Activated naive CD8-positive, alpha-beta T cell treated with anti-CD3 and anti-CD28 coated beads, Interleukin-2, amount 50 U/mL, for 24 hours (primary cell): ENCODE measurements at regions not wholly inside any gene's neighbourhood (a gene's known extent, or its start where the extent isn't known, plus 50 kb on each side); places are given as distances from the start of the nearest gene placed in this dataset.
A peak's percentile ranks its signal among the peaks of the same experiment; 100 is the strongest.

ENCODE experiments used
- ATAC-seq: fragments of 150-1000 bp; cut with Tn5 transposase; one replicate; pipeline ENCODE4 v1.10.0; 2021
- DNase-seq: peaks from one replicate; pipeline ENCODE4 v3.0.0; 2021
- H3K27ac Mint-ChIP-seq: one replicate; pipeline ENCODE4 v1.8.0; 2021; ENCODE audit warnings: mild to moderate bottlenecking, mixed read lengths
- H3K27me3 Mint-ChIP-seq: one replicate; pipeline ENCODE4 v1.8.0; 2021; ENCODE audit warnings: mixed read lengths
- H3K36me3 Mint-ChIP-seq: one replicate; pipeline ENCODE4 v1.8.0; 2021; ENCODE audit warnings: low read depth, mixed read lengths
- H3K4me1 Mint-ChIP-seq: one replicate; pipeline ENCODE4 v1.8.0; 2021; ENCODE audit warnings: mixed read lengths
- H3K4me3 Mint-ChIP-seq: one replicate; pipeline ENCODE4 v1.8.0; 2021; ENCODE audit warnings: mild to moderate bottlenecking, moderate library complexity, mixed read lengths
- H3K9me3 Mint-ChIP-seq: one replicate; pipeline ENCODE4 v1.8.0; 2021; ENCODE audit warnings: mixed read lengths

DNA sequence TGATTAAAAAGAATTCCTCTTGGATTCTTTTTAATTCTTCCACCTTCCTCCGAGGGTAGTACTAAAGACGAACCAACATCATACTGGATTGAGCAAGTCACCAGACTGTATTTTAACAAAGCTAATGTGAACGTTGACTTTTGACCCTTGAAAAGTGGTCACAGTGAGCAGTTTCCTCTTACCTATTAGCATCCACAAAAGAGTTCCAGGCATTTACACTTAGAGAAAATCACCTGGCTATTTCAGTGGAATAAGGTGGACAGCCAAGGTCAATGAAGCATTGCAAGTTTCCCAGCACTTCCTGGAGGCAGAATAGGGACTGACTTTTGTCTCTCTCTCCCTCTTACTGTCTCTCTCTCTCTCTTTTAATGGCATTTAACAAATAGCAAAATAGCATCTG lies 145.1 kb upstream of the DAB2 start:
- ATAC-seq: no peak
- H3K36me3 Mint-ChIP-seq: no peaks in the 10 kb centered on the region
- no peaks in the 10 kb centered on the region for H3K9me3 Mint-ChIP-seq
- no peak overlapping the region for H3K27ac Mint-ChIP-seq
- no peak overlapping the region for H3K4me3 Mint-ChIP-seq
- DNase-seq: no peak
- no peaks in the 10 kb centered on the region for H3K4me1 Mint-ChIP-seq
- H3K27me3 Mint-ChIP-seq: peaks cover 4% of the 10 kb centered on the region

- Mint-ChIP-seq H3K9me3 (no peaks in the 10 kb centered on the region), H3K36me3 (no peaks in the 10 kb centered on the region), H3K27me3 (peaks cover 2% of the 10 kb centered on the region), H3K27ac (no peak overlapping the region), H3K4me1 (no peaks in the 10 kb centered on the region), H3K4me3 (no peak overlapping the region)
- ATAC-seq (no peak), DNase-seq (no peak)
These were observed 142.1 kb upstream of the DAB2 start for GRCh38 chr5:39566891-39567290.

- peaks cover 9% of the 10 kb centered on the region for H3K27me3 Mint-ChIP-seq
- H3K4me1 Mint-ChIP-seq: no peaks in the 10 kb centered on the region
- DNase-seq: no peak
- no peaks in the 10 kb centered on the region for H3K36me3 Mint-ChIP-seq
- no peaks in the 10 kb centered on the region for H3K9me3 Mint-ChIP-seq
- ATAC-seq: no peak
- H3K4me3 Mint-ChIP-seq: no peak overlapping the region
- no peak overlapping the region for H3K27ac Mint-ChIP-seq
These were observed 141.2 kb upstream of the DAB2 start for GRCh38 chr5:39566029-39566428.

DNA sequence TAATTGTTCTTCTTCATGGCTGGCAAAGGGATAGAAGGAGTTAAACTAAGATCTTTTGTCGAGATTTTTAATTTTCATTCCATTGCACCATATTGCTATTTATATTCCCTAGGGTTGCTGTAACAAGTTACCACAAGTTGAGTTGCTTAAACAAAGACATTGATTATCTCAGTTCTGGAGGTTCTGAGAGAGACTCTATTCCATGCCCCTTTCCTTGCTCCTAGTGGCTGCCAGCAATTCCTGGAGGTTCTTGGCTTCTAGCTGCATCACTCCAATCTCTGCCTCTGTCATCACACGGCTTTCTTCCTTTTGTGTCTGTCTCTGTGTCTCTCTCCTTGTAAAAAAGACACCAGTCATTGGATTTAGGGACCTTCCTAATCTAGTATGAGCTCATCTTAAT lies 136.6 kb upstream of the DAB2 start:
- Mint-ChIP-seq H3K36me3 (no peaks in the 10 kb centered on the region), H3K4me3 (no peak overlapping the region), H3K4me1 (no peaks in the 10 kb centered on the region)

DNA sequence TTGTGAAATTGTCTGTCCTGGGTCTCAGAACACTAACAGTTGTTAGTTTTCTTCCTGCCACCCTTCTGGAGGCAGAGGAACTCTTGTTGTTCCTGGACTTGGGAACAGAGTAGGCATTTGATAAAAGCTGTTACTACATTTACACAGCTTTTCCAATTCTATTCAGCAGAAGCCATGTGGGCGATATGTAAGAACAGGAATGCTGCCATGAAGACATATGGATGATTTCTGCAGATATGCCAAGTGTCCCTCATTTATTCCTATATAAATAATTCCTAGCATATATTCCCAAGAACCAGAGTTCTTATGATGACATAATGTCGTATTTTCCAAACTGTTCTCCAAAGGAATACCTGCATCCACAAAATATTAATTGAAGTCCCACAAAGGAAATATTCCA lies 135.9 kb upstream of the DAB2 start:
- ATAC-seq (no peak), DNase-seq (no peak)
- no peak overlapping the region for H3K4me3 Mint-ChIP-seq
- H3K4me1 Mint-ChIP-seq: no peaks in the 10 kb centered on the region
- no peak overlapping the region for H3K27ac Mint-ChIP-seq
- peaks cover 9% of the 10 kb centered on the region for H3K27me3 Mint-ChIP-seq
- H3K9me3 Mint-ChIP-seq: no peaks in the 10 kb centered on the region
- H3K36me3 Mint-ChIP-seq: no peaks in the 10 kb centered on the region

More for the DNA sequence above, 136.6 kb upstream of the DAB2 start:
- DNase-seq (no peak), ATAC-seq (no peak)
- Mint-ChIP-seq H3K27me3 (peaks cover 9% of the 10 kb centered on the region), H3K9me3 (no peaks in the 10 kb centered on the region), H3K27ac (no peak overlapping the region)

GRCh38 chr5:39559923-39560322 lies 135.1 kb upstream of the DAB2 start:
- Mint-ChIP-seq H3K9me3 (no peaks in the 10 kb centered on the region), H3K27ac (no peak overlapping the region), H3K4me1 (no peaks in the 10 kb centered on the region), H3K36me3 (no peaks in the 10 kb centered on the region), H3K4me3 (no peak overlapping the region), H3K27me3 (peaks cover 9% of the 10 kb centered on the region)
- no peak for ATAC-seq
- DNase-seq: no peak

DNA sequence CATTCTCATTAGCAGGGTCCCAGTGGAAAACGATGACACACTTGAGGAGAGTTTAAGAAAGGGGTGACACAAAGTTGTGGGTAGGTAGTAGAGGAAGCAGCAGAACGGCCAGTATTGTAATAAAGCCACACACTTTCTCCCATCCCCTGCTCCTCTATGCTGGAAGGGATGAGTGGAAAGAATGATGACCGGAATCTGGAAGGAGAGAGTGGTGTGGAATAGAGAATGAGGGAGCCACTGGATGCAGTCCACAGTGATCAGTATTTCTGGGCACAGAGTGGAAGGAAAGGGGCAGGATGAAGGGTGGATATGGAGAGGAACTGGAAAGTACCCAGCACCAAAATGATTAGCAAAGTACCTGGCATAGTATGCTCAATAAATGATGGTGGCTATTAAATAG lies 133.8 kb upstream of the DAB2 start:
- H3K9me3 Mint-ChIP-seq: no peaks in the 10 kb centered on the region
- ATAC-seq (no peak), DNase-seq (no peak)
- no peak overlapping the region for H3K4me3 Mint-ChIP-seq
- H3K36me3 Mint-ChIP-seq: no peaks in the 10 kb centered on the region
- peaks cover 9% of the 10 kb centered on the region for H3K27me3 Mint-ChIP-seq
- no peak overlapping the region for H3K27ac Mint-ChIP-seq
- no peaks in the 10 kb centered on the region for H3K4me1 Mint-ChIP-seq

GRCh38 chr5:39555788-39556187 lies 131.0 kb upstream of the DAB2 start:
- Mint-ChIP-seq H3K4me3 (no peak overlapping the region), H3K9me3 (no peaks in the 10 kb centered on the region), H3K4me1 (no peaks in the 10 kb centered on the region), H3K27me3 (no peaks in the 10 kb centered on the region), H3K36me3 (no peaks in the 10 kb centered on the region), H3K27ac (no peak overlapping the region)
- no peak for DNase-seq
- ATAC-seq: no peak

DNA sequence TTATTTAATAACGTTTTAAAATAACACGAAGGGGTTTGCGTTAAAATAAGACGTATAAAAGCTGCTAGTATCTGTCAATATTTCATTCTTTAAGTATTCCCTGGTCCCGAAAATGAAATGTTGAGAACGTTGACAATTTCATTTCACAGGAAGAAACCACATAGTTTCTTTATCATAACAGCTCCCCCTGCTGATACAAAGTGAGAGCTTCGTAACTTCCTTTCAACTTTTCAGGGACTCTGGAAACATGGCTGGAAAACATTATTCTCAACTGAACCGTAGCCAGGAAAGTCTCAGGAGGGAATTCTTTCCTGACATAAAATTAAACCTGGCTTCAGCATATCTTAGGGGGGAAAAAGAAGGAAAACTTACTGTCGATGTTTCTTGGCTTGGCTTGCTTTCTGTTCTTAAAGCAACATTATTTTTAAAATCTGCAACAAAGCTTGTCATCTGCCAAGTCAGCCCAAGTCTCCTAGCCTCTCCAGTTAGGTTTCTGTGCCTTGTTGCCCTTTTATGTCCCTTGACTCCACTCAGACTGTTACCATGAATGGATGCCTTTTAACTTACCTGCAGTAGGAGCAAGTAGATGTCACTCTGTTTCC lies 122.9 kb upstream of the DAB2 start:
- H3K4me3 Mint-ChIP-seq: no peak overlapping the region
- ATAC-seq (peak; percentile 24), DNase-seq (peak; percentile 3)
- peaks cover 2% of the 10 kb centered on the region for H3K27me3 Mint-ChIP-seq
- no peaks in the 10 kb centered on the region for H3K9me3 Mint-ChIP-seq
- H3K36me3 Mint-ChIP-seq: no peaks in the 10 kb centered on the region
- H3K27ac Mint-ChIP-seq: no peak overlapping the region
- H3K4me1 Mint-ChIP-seq: peaks cover 6% of the 10 kb centered on the region

GRCh38 chr5:39544941-39545340 lies 120.2 kb upstream of the DAB2 start:
- no peaks in the 10 kb centered on the region for H3K9me3 Mint-ChIP-seq
- ATAC-seq (no peak), DNase-seq (no peak)
- H3K27me3 Mint-ChIP-seq: peaks cover 2% of the 10 kb centered on the region
- H3K4me1 Mint-ChIP-seq: peaks cover 6% of the 10 kb centered on the region
- H3K36me3 Mint-ChIP-seq: no peaks in the 10 kb centered on the region
- no peak overlapping the region for H3K4me3 Mint-ChIP-seq
- no peak overlapping the region for H3K27ac Mint-ChIP-seq

DNA sequence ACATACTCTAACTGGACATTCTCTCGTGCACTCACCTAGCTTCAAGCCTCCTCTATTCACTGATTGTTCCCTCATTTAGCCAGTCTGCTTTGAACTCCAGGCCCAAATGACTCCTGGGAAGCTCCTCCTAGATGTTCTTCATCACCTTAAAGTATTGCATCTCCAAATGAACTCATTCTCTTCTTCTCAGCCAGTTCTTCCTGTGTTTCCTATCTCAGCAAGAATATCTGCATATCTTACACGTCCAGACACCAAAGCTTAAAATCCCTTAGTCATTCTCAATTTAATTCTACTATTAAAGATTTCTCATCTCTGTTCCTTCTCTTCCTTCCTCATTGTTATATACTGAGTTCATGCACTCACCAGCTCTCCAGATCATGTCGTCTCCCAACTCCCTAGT lies 118.6 kb upstream of the DAB2 start:
- Mint-ChIP-seq H3K36me3 (no peaks in the 10 kb centered on the region), H3K4me3 (no peak overlapping the region), H3K27ac (no peak overlapping the region), H3K27me3 (peaks cover 2% of the 10 kb centered on the region), H3K4me1 (peaks cover 6% of the 10 kb centered on the region), H3K9me3 (no peaks in the 10 kb centered on the region)
- DNase-seq (no peak), ATAC-seq (no peak)

DNA sequence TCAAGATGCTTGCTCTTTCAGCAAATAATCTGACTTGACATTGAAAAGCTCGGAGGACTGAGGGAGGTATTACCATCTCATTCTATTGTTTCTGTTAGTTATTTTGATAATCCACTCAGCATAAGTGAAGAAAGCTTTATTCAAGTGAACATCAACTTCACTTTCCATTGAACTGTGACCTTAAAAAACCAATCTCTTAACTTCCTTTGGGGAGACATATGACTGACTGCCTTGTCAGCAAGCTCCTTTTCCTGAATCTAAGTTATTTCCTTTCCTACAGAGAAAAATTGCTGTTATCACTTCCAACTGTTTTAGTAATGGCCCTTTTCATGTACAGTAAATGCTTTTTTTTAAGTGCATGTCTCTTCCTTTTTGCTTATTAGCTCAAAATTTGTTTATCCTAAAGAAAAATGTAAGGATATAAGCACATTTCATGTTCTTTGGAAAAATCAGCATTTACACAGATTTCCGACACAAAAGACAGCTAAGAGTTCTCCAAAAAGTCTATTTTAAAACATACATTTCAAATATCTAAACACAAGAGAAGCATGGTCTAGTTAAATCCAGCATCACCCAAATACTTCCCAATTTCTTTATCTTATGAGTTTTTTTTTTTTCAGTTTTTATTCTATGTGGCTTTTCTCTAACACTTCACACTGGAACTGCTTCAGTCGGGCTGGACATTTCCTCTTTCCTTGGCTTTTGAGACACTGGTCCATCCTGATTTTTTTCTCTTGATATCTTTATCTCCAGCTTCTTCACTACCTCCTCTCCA lies 117.9 kb upstream of the DAB2 start:
- Mint-ChIP-seq H3K4me3 (no peak overlapping the region), H3K9me3 (no peaks in the 10 kb centered on the region), H3K4me1 (peaks cover 6% of the 10 kb centered on the region), H3K36me3 (no peaks in the 10 kb centered on the region), H3K27me3 (peaks cover 2% of the 10 kb centered on the region), H3K27ac (no peak overlapping the region)
- DNase-seq (no peak), ATAC-seq (no peak)

- ATAC-seq (no peak), DNase-seq (no peak)
- Mint-ChIP-seq H3K27me3 (peaks cover 2% of the 10 kb centered on the region), H3K36me3 (no peaks in the 10 kb centered on the region), H3K4me3 (no peak overlapping the region), H3K4me1 (no peaks in the 10 kb centered on the region), H3K9me3 (no peaks in the 10 kb centered on the region), H3K27ac (no peak overlapping the region)
These were observed 117.1 kb upstream of the DAB2 start for GRCh38 chr5:39541920-39542319.

DNA sequence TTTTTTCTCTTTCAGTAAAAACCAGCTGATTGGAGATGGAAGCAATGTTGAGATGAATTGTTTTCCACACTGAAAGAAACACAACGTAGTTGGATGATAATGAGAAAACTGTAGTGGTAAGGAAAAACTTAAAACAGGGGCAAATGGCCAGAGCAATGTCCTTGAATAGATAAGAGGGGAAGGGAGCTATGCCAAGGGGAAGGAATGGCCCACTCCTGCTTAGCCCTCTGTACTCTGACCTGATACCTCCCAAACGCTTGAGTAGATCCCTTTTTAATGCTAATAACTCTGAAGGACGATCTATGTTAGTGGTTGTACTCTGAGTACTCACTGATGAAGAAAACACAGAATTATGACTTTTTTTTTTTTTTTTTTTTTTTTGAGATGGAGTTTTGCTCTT lies 114.7 kb upstream of the DAB2 start:
- no peak for ATAC-seq
- Mint-ChIP-seq H3K27me3 (peaks cover 2% of the 10 kb centered on the region), H3K9me3 (no peaks in the 10 kb centered on the region), H3K4me1 (no peaks in the 10 kb centered on the region), H3K36me3 (no peaks in the 10 kb centered on the region), H3K27ac (no peak overlapping the region), H3K4me3 (no peak overlapping the region)
- no peak for DNase-seq

DNA sequence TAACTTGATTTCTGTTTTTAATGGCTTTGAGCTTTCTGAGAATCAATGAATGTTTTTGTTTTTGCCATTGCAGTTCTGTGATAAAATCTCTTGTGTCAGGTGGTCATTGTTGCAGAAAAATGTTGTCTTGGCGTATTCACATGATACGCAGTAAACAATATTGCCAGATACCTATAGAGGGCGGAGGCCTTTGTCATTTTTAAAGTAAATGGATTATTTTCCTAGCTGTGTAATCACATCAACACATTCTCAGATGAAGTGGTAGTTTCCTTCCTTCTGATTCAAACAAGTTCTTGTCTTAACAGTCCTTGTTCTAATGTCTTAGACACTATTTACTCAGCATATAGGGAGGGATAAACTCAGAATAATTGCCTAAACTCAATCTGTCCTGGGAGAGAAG lies 109.9 kb upstream of the DAB2 start:
- H3K36me3 Mint-ChIP-seq: no peaks in the 10 kb centered on the region
- no peak for DNase-seq

More for the DNA sequence above, 109.9 kb upstream of the DAB2 start:
- Mint-ChIP-seq H3K9me3 (no peaks in the 10 kb centered on the region), H3K27ac (no peak overlapping the region), H3K4me3 (no peak overlapping the region), H3K27me3 (peaks cover 5% of the 10 kb centered on the region), H3K4me1 (no peaks in the 10 kb centered on the region)
- no peak for ATAC-seq
